Activated naive CD8-positive, alpha-beta T cell treated with anti-CD3 and anti-CD28 coated beads, Interleukin-2, amount 50 U/mL, for 24 hours (primary cell): ENCODE measurements at regions not wholly inside any gene's neighbourhood (a gene's known extent, or its start where the extent isn't known, plus 50 kb on each side); places are given as distances from the start of the nearest gene placed in this dataset.

ENCODE experiments used
- ATAC-seq: fragments of 150-1000 bp; cut with Tn5 transposase; one replicate; pipeline ENCODE4 v1.10.0; 2021
- DNase-seq: peaks from one replicate; pipeline ENCODE4 v3.0.0; 2021
- H3K27ac Mint-ChIP-seq: one replicate; pipeline ENCODE4 v1.8.0; 2021; ENCODE audit warnings: mild to moderate bottlenecking, mixed read lengths
- H3K27me3 Mint-ChIP-seq: one replicate; pipeline ENCODE4 v1.8.0; 2021; ENCODE audit warnings: mixed read lengths
- H3K36me3 Mint-ChIP-seq: one replicate; pipeline ENCODE4 v1.8.0; 2021; ENCODE audit warnings: low read depth, mixed read lengths
- H3K4me1 Mint-ChIP-seq: one replicate; pipeline ENCODE4 v1.8.0; 2021; ENCODE audit warnings: mixed read lengths
- H3K4me3 Mint-ChIP-seq: one replicate; pipeline ENCODE4 v1.8.0; 2021; ENCODE audit warnings: mild to moderate bottlenecking, moderate library complexity, mixed read lengths
- H3K9me3 Mint-ChIP-seq: one replicate; pipeline ENCODE4 v1.8.0; 2021; ENCODE audit warnings: mixed read lengths

DNA sequence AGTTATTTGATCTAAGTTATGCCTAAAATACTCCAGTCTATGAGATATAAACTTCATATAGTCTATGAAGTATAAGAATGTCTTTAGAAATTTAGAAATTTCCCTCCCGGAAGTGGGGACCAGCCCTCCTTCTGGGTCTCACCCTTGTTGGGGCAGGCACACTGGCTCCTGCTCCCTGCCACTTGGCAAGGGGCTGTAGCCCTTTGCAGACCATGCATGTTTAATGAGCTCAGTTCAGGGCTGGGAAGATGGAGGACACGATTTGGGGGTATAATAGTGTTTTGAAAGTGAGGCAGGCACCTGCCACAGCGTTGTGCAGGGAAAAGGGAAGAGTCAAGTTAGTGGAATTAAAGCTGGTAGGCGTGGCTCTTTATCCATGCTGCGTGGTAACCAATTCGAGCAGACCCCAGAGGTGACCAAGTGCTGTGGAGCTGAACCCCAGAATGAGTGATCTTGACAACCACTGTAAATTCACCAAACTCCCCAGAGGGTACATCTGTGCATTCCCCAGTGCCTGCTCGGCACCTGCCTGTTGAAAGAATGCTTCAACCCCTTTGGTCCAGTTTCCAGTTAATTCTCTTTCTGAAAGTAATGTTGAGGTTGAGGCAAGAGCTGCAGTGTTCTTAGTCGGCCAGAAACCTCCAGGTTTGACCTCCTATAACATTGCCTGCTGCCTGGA is 79.6 kb downstream of the DOP1B start:
- Mint-ChIP-seq H3K27me3 (no peaks in the 10 kb centered on the region), H3K4me1 (peaks cover 14% of the 10 kb centered on the region), H3K4me3 (no peak overlapping the region), H3K36me3 (peaks cover 2% of the 10 kb centered on the region), H3K27ac (no peak overlapping the region), H3K9me3 (no peaks in the 10 kb centered on the region)
- ATAC-seq (no peak), DNase-seq (no peak)

DNA sequence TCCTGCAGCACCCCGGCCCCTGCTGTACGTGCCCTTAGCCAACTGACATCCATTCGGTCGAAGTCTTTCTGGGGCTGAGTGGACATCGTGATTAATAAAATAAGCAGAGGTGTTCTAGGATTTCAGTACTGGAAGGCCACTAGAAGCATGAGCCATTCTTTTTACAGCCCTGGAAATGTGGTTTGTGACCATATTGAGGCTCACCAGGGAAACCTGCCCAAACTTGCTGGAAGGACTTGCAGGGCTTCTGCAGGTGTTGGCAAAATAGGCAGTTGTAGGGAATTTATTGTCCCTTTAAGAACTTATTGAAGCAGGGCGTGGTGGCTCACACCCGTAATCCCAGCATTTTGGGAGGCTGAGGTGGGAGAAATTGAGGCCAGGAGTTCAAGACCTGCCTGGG is 80.8 kb downstream of the DOP1B start:
- Mint-ChIP-seq H3K36me3 (peaks cover 2% of the 10 kb centered on the region), H3K27me3 (no peaks in the 10 kb centered on the region), H3K4me1 (peaks cover 14% of the 10 kb centered on the region), H3K9me3 (no peaks in the 10 kb centered on the region), H3K4me3 (no peak overlapping the region), H3K27ac (no peak overlapping the region)
- ATAC-seq = no peak
- DNase-seq = no peak

DNA sequence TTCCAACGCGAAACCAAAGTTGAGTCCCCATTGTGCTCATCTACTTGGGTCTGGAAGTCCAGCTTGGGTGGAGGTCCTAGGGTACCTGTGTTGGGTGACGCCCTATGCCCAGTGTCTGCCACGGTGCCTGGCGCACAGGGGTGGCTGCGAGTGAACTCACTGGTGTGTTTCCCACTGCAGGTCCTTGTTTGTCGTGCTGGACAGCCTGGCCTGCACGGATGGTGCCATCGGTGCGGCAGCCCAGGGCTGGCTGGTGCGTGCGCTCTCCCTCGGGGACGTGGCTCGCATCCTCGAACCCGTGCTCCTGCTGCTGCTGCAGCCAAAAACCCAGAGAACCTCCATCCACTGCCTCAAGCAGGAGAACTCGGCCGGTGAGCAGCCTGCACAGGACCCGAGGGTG is 80.4 kb upstream of the MORC3 start:
- Mint-ChIP-seq H3K9me3 (no peaks in the 10 kb centered on the region), H3K27me3 (no peaks in the 10 kb centered on the region), H3K36me3 (peaks cover 2% of the 10 kb centered on the region), H3K4me3 (no peak overlapping the region), H3K27ac (no peak overlapping the region), H3K4me1 (peaks cover 4% of the 10 kb centered on the region)
- DNase-seq = no peak
- ATAC-seq = no peak

DNA sequence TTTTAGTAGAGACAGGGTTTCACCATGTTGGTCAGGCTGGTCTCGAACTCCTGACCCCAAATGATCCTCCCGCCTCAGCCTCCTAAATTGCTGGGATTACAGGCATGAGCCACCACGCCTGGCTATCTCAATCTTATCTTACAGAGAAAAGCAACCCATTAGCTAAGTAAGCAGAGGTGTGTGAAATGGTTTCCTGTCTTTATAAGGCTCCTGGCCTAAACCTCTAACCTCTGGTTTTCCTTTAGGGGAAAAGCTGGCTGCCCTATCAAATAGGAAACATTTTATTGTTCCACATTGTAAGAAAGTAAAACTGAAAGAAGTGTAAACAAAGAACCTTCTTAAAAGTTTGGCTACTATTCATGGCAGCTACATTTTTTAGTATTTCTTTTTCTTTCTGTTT is 78.3 kb upstream of the MORC3 start:
- no peaks in the 10 kb centered on the region for H3K9me3 Mint-ChIP-seq
- H3K4me1 Mint-ChIP-seq = no peaks in the 10 kb centered on the region
- DNase-seq = no peak
- H3K36me3 Mint-ChIP-seq = peaks cover 9% of the 10 kb centered on the region
- H3K27ac Mint-ChIP-seq = no peak overlapping the region
- no peak overlapping the region for H3K4me3 Mint-ChIP-seq
- no peak for ATAC-seq
- H3K27me3 Mint-ChIP-seq = no peaks in the 10 kb centered on the region

DNA sequence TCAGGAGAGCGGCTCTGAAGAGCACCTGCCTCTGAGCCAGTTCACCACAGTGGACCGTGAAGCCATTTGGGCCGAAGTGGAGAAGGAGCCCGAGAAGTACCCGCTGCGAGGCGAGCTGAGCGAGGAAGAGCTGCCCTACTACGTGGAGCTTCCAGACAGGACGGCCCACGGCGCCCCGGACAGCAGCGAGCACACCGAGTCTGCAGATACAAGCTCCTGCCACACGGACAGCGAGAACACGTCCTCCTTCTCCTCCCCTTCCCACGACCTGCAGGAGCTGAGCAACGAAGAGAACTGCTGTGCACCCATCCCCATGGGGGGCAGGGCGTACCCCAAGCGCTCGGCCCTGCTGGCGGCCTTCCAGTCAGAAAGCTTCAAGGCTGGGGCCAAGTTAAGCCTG is 74.9 kb upstream of the MORC3 start:
- DNase-seq = no peak
- Mint-ChIP-seq H3K27me3 (no peaks in the 10 kb centered on the region), H3K4me3 (no peak overlapping the region), H3K36me3 (peaks cover 16% of the 10 kb centered on the region), H3K9me3 (no peaks in the 10 kb centered on the region), H3K27ac (no peak overlapping the region), H3K4me1 (no peaks in the 10 kb centered on the region)
- ATAC-seq = no peak

DNA sequence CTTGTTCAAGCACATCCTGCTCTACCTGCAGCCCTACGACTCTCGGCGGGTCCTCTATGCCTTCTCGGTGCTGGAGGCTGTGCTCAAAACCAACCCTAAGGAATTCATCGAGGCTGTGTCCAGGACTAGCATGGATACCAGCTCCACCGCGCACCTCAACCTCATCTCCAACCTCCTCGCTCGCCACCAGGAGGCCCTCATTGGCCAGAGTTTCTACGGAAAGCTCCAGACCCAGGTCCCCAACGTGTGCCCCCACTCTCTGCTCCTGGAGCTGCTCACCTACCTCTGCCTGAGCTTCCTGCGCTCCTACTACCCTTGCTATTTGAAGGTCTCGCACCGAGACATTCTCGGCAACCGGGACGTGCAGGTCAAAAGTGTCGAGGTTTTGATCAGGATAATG is 74.3 kb upstream of the MORC3 start:
- Mint-ChIP-seq H3K4me1 (no peaks in the 10 kb centered on the region), H3K9me3 (no peaks in the 10 kb centered on the region), H3K36me3 (peaks cover 16% of the 10 kb centered on the region), H3K4me3 (no peak overlapping the region), H3K27me3 (no peaks in the 10 kb centered on the region), H3K27ac (no peak overlapping the region)
- no peak for ATAC-seq
- no peak for DNase-seq

DNA sequence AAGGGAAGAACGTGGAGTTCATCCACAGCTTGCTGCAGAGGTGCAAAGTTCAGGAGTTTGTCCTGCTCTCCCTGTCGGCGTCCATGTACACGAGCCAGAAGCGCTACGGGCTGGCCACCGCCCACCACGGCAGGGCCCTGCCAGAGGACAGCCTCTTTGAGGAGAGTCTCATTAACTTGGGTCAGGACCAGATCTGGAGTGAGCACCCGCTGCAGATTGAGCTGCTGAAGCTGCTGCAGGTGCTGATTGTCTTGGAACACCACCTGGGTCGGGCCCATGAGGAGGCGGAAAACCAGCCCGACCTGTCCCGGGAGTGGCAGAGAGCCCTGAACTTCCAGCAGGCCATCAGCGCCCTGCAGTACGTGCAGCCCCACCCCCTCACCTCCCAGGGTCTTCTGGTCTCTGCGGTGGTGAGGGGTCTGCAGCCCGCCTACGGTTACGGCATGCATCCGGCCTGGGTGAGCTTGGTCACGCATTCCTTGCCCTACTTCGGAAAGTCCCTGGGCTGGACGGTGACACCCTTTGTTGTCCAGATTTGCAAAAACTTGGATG is 73.8 kb upstream of the MORC3 start:
- H3K27me3 Mint-ChIP-seq = no peaks in the 10 kb centered on the region
- no peaks in the 10 kb centered on the region for H3K9me3 Mint-ChIP-seq
- DNase-seq (no peak), ATAC-seq (no peak)
- H3K4me3 Mint-ChIP-seq = no peak overlapping the region
- H3K36me3 Mint-ChIP-seq = peaks cover 21% of the 10 kb centered on the region
- no peak overlapping the region for H3K27ac Mint-ChIP-seq
- H3K4me1 Mint-ChIP-seq = no peaks in the 10 kb centered on the region

DNA sequence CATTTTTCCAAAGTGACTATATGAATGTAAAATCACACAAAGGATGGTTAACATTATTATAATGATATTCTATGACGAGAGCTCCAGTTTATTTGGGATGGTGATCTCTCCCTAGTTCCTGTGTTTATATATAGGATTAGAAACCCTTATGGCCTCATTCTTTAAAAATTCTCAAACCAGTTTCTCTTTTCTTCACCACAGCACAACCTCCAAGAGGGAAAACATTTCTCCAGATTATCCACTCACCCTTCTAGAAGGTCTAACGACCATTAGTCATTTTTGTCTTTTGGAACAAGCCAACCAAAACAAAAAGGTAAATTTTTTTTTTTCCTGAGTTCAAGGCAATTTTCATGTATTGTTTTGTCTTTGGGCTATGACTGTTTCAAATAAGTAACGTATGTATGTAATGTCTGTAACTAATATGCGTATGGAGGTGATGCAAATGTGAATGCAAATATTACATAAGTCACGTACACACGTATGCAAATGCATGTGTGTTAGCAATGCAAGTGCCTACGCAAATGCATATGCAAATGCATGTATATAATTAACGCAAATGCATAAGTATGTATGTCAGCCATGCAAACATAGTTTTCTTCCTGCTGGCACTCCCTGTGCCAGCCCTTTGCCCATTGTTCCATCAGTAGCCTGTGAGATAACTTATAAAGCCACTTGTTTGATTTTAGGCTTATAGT is 72.5 kb upstream of the MORC3 start:
- no peak overlapping the region for H3K27ac Mint-ChIP-seq
- no peaks in the 10 kb centered on the region for H3K4me1 Mint-ChIP-seq
- ATAC-seq (no peak), DNase-seq (no peak)
- H3K36me3 Mint-ChIP-seq = peaks cover 21% of the 10 kb centered on the region
- no peak overlapping the region for H3K4me3 Mint-ChIP-seq
- no peaks in the 10 kb centered on the region for H3K27me3 Mint-ChIP-seq
- H3K9me3 Mint-ChIP-seq = no peaks in the 10 kb centered on the region

DNA sequence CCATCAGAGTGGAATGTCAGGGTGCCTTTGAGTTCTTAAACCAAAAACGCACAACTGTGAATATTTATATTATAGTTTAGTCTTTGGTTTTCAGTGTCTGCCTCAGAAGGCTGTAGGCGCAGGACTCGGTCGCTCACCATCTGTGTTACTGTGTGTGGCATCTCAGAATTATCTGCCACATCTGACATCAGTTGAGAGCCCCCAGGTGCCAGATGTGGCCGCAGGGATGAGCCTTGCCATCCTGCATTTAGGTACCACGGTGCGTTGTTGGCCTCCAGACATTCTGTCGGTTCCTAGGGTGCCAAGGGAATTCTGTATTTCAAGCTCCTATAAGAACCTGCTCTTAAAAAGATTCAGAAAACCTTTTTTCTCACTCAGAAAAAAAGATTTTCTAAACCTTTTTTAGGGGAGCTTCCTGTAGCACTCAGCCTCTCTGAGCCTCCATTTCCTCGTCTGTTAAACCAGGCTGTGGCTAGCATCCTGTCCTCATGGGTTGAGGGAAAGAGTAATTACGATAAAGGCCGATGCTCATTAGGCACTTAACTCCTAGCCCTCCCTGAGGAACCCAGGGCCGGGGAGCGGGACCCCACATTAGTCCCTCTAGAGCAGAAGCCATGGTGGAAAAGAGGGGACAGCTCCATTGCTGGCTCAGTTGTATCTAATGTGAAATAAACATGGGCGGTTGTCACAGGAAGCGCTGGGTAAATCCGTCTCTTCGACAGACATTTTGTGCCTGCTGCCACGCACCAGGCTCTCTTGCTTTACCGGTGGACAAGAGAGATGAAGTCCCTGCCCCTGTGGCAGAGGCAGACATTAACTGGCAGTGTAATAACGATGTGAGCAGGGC is 70.2 kb upstream of the MORC3 start:
- no peaks in the 10 kb centered on the region for H3K9me3 Mint-ChIP-seq
- ATAC-seq (no peak), DNase-seq (no peak)
- H3K4me1 Mint-ChIP-seq = peaks cover 13% of the 10 kb centered on the region
- H3K27me3 Mint-ChIP-seq = no peaks in the 10 kb centered on the region
- H3K27ac Mint-ChIP-seq = no peak overlapping the region
- no peak overlapping the region for H3K4me3 Mint-ChIP-seq
- H3K36me3 Mint-ChIP-seq = peaks cover 26% of the 10 kb centered on the region

DNA sequence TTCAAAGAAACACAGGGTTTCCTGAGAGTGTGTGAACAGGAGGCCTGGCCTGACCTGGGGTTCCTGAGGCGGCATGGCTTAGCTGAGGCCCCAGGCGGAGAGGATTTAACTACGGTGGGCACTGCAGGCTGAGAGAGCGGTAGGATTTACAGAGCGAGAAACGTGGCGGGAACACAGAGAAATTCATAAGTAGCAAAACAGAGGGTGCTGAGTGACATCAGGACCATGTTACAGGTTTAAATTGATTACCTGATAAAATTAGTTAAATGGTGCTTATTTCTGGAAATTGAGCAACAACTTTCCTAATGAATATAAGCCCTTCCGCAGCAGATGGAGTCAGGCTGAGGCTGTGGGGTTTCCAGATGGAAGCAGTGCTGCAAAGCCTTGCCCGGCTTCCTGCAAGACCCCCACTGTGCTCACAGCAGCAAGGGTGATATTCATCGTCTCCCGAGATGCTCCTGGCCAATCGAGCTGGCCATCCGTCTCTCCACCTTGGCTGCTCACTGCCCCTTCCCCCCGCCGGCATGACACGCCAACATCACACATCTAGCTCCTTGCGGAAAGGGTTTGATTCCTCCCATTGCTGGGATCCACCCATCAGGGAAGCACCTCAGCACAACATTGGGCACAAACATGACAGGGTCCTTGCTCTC is 69.4 kb upstream of the MORC3 start:
- no peaks in the 10 kb centered on the region for H3K27me3 Mint-ChIP-seq
- H3K36me3 Mint-ChIP-seq = peaks cover 23% of the 10 kb centered on the region
- ATAC-seq = no peak
- peaks cover 13% of the 10 kb centered on the region for H3K4me1 Mint-ChIP-seq
- no peaks in the 10 kb centered on the region for H3K9me3 Mint-ChIP-seq
- no peak overlapping the region for H3K27ac Mint-ChIP-seq
- no peak overlapping the region for H3K4me3 Mint-ChIP-seq
- DNase-seq = no peak

DNA sequence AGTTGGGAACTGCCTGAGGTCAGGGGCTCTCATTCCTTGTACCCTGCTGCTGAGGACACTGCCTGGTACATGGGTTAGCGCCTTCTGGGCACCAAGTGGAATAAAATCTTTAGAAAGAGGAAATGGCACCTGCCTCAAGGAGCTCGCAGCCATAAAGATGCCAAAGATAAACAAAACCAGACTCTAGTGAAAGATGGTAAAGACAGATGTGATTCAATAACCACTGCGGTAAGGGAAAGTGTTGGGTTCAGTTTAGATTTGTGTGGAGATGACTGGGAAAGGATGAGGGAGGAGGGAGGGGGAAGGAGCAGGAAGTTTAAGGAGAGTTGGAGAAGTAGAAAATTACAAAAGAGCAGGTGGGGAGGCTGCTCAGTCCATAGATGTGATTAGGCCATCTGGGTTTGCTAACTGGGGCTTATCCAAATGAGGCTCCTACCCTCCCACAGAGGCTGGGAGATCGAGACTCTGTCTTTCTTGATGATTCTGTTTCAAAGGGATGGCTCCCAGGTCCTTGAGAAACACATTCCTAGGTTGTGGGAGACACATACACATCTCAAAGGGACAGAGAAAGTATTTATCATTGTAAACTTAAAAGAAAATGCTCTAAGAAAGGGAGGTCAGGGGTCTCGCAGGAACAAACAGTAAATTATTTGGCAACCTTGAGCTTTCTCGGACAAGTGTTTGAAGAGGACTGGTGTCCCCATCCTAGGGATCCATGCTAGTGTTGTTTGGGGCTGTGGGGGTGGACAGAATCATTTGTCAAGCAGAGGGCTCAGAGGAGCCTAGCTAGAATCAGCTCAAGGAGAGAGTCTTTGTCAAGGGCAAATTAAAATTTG is 65.7 kb upstream of the MORC3 start:
- no peak overlapping the region for H3K4me3 Mint-ChIP-seq
- H3K36me3 Mint-ChIP-seq = peaks cover 18% of the 10 kb centered on the region
- DNase-seq (no peak), ATAC-seq (peak; percentile 24)
- no peaks in the 10 kb centered on the region for H3K27me3 Mint-ChIP-seq
- H3K4me1 Mint-ChIP-seq = peaks cover 16% of the 10 kb centered on the region
- no peaks in the 10 kb centered on the region for H3K9me3 Mint-ChIP-seq
- peak overlapping the region; percentile 32 for H3K27ac Mint-ChIP-seq

DNA sequence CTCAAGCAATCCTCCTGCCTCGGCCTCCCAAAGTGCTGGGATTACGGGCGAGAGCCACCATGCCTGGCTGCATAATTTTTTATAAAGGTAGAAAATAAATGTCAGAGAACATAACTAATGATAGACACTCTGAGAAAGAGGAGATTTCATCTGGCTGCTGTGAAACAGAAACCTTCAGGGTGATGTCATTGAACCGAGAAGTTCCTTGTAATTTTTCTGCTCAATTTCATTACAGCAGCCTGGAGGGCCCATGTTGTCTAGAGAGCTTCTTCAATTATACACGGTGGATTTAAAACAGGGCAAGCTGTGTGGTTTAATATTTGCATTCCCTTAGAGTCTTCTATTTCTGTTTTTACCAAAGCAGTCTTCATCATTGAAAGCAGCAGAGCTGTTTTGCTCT is 64.3 kb upstream of the MORC3 start:
- H3K36me3 Mint-ChIP-seq = peaks cover 20% of the 10 kb centered on the region
- ATAC-seq (no peak), DNase-seq (no peak)
- H3K4me3 Mint-ChIP-seq = peak overlapping the region; percentile 31
- H3K9me3 Mint-ChIP-seq = no peaks in the 10 kb centered on the region
- H3K27me3 Mint-ChIP-seq = no peaks in the 10 kb centered on the region
- peaks cover 28% of the 10 kb centered on the region for H3K4me1 Mint-ChIP-seq
- no peak overlapping the region for H3K27ac Mint-ChIP-seq

DNA sequence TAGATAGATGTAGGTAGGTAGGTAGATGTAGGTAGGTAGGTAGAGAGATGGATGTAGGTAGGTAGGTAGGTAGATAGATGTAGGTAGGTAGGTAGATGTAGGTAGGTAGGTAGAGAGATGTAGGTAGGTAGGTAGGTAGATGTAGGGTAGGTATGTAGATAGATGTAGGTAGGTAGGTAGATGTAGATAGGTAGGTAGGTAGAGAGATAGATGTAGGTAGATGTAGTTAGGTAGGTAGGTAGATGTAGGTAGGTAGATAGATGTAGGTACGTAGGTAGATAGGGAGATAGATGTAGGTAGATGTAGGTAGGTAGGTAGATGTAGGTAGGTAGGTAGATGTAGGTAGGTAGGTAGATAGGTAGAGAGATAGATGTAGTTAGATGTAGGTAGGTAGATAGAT is 62.3 kb upstream of the MORC3 start:
- H3K9me3 Mint-ChIP-seq = no peaks in the 10 kb centered on the region
- DNase-seq (no peak), ATAC-seq (no peak)
- H3K4me1 Mint-ChIP-seq = peaks cover 29% of the 10 kb centered on the region
- H3K27ac Mint-ChIP-seq = no peak overlapping the region
- H3K36me3 Mint-ChIP-seq = peaks cover 16% of the 10 kb centered on the region
- H3K4me3 Mint-ChIP-seq = no peak overlapping the region
- H3K27me3 Mint-ChIP-seq = no peaks in the 10 kb centered on the region
